ENCODE measurements at regions not wholly inside any gene's neighbourhood (a gene's known extent, or its start where the extent isn't known, plus 50 kb on each side); places are given as distances from the start of the nearest gene placed in this dataset.

DNA sequence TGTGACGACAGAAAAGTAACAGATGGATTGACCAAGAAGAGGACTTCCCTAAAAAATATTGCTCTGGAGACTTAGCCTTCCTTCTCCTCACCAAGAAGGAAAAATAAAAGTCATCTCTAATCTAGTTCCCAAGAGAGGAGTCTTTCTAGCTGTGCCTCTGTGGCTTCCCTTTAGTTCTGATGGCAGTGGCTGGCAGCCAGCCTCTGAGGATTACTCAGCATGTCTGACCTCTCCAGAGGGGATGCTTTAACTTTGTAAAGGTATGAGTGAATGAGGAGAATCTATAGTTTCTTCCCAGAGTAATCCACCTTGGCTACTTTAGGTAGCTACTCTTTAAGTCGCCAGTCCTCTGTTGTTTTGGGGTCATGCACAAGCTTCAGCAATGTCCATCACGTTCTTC is 163.9 kb upstream of the KIT start:
- Histone ChIP-seq H3K9me3 (no peaks in the 10 kb centered on the region), H3K4me1 (no peaks in the 10 kb centered on the region), H3K4me3 (no peak overlapping the region), H3K27me3 (ENCODE audit: insufficient read depth in 3 of 3, low read length in 2 of 3) (no peaks in the 10 kb centered on the region), H3K36me3 (ENCODE audit: insufficient read depth in 1 of 2, low read depth in 1 of 2) (no peaks in the 10 kb centered on the region), H3K27ac (no peak overlapping the region)
- intact Hi-C loops (cut with DNase I) = no loop called here
- ATAC-seq = no peak
- WGBS, 3 donors = 84 to 89% (median 84%) methylated on average over 3 of the region's 3 CpGs
- DNase-seq = no peak
- TF ChIP-seq, protein P1, sequence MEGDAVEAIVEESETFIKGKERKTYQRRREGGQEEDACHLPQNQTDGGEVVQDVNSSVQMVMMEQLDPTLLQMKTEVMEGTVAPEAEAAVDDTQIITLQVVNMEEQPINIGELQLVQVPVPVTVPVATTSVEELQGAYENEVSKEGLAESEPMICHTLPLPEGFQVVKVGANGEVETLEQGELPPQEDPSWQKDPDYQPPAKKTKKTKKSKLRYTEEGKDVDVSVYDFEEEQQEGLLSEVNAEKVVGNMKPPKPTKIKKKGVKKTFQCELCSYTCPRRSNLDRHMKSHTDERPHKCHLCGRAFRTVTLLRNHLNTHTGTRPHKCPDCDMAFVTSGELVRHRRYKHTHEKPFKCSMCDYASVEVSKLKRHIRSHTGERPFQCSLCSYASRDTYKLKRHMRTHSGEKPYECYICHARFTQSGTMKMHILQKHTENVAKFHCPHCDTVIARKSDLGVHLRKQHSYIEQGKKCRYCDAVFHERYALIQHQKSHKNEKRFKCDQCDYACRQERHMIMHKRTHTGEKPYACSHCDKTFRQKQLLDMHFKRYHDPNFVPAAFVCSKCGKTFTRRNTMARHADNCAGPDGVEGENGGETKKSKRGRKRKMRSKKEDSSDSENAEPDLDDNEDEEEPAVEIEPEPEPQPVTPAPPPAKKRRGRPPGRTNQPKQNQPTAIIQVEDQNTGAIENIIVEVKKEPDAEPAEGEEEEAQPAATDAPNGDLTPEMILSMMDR (IDR thresholded peaks at IDR 0.05) = no peak

DNA sequence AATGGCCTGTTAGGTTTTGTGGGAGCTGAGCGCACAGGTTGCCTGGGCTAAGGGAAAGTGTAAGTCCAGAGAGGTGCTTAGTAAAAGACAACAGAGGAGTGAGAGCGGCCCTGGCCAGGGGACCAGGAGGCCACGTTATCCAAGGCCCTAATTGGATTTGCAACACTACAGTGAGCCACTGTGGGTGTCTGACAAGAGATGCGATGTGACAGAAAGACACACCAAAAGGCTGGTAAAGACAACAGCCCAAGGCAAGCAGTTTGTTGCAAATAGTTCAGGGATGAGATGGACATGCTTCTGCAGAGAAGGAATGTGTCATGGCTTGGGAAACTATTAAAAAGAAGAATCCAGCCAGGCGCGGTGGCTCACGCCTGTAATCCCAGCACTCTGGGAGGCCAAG is 162.7 kb upstream of the KIT start:
- TF ChIP-seq, protein P1 (IDR thresholded peaks at IDR 0.05) = no peak
- whole genome bisulfite sequencing, 3 donors = 44 to 65% (median 51%) methylated on average over 7 of the region's 7 CpGs
- H3K4me3 ChIP-seq = no peak overlapping the region
- H3K27ac ChIP-seq = no peak overlapping the region
- ATAC-seq (no peak), DNase-seq (no peak)
- H3K27me3 ChIP-seq (ENCODE audit: insufficient read depth in 3 of 3, low read length in 2 of 3) = no peaks in the 10 kb centered on the region
- no peaks in the 10 kb centered on the region for H3K4me1 ChIP-seq
- H3K36me3 ChIP-seq (ENCODE audit: insufficient read depth in 1 of 2, low read depth in 1 of 2) = no peaks in the 10 kb centered on the region
- intact Hi-C loops (cut with DNase I) = no loop called here
- no peaks in the 10 kb centered on the region for H3K9me3 ChIP-seq

DNA sequence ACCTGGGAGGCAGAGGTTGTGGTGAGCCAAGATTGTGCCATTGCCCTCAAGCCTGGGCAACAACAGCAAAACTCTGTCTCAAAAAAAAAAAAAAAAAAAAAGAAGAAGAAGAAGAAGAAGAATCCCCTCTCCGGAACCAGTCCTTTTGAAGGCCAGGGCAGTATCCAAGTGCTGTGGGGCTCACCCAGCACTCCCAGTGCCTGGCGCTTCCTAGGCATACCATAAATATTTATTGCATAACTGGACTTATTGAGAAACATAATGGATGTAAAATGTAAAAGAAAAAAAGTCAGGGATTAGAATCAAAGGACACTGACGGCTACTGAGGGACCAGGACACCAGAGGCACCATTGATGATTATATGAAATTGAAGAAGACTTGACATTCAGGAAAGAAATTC is 162.1 kb upstream of the KIT start:
- DNase-seq (no peak), ATAC-seq (no peak)
- H3K4me3 ChIP-seq = no peak overlapping the region
- H3K27ac ChIP-seq = no peak overlapping the region
- TF ChIP-seq, protein P1 (IDR thresholded peaks at IDR 0.05) = no peak
- H3K27me3 ChIP-seq (ENCODE audit: insufficient read depth in 3 of 3, low read length in 2 of 3) = no peaks in the 10 kb centered on the region
- intact Hi-C loops (cut with DNase I) = no loop called here
- H3K9me3 ChIP-seq = no peaks in the 10 kb centered on the region
- H3K36me3 ChIP-seq (ENCODE audit: insufficient read depth in 1 of 2, low read depth in 1 of 2) = no peaks in the 10 kb centered on the region
- WGBS, 3 donors = 57 to 78% (median 58%) methylated on average over 3 of the region's 3 CpGs
- no peaks in the 10 kb centered on the region for H3K4me1 ChIP-seq

DNA sequence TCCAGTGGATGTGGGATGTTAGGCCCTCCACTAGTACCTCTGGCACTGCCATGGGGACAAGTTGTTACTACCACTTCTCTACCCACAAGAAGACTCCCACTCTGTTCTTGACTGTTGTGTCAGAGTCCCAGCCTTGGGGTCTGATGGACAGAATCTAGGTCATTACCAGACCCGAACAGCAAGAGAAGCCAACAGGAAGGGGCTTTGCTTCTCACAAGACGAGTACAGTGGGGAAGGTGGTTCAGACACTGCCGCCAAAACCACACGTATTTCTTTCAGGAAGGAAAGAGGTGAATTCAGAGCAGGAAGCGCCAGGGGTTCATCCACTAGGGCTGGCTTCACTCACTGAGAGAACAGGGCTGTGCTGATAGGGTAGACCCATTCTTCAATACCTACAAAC is 161.3 kb upstream of the KIT start:
- no peaks in the 10 kb centered on the region for H3K36me3 ChIP-seq (ENCODE audit: insufficient read depth in 1 of 2, low read depth in 1 of 2)
- TF ChIP-seq, protein P1 (IDR thresholded peaks at IDR 0.05) = no peak
- H3K9me3 ChIP-seq = no peaks in the 10 kb centered on the region
- no peak overlapping the region for H3K27ac ChIP-seq
- no peak overlapping the region for H3K4me3 ChIP-seq
- 51 to 61% (median 60%) methylated on average over 5 of the region's 5 CpGs for WGBS, 3 donors
- no peaks in the 10 kb centered on the region for H3K4me1 ChIP-seq
- H3K27me3 ChIP-seq (ENCODE audit: insufficient read depth in 3 of 3, low read length in 2 of 3) = no peaks in the 10 kb centered on the region
- ATAC-seq = no peak
- DNase-seq = no peak
- intact Hi-C loops (cut with DNase I) = no loop called here

DNA sequence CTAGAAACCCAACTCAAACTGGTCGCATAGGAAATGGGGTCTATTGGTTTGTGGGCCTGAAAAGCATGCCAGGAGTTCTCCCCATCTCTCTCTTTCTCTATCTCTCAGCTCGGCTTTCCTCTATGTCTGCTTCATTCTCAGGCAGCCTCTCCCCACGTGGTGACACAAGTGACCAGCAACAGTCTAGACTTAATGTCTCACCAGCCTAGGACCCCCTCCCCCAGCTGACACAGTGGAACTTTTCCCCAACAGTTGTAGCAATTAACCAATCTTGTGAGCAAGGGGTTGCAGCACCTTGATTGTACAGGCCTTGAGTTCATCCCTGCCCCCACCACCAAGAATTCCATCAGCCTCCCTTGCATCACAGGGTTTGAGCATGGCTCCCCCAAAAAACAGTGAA is 159.8 kb upstream of the KIT start:
- TF ChIP-seq, protein P1 (IDR thresholded peaks at IDR 0.05) = no peak
- no peaks in the 10 kb centered on the region for H3K9me3 ChIP-seq
- intact Hi-C loops (cut with DNase I) = no loop called here
- WGBS, 3 donors = 63 to 76% (median 73%) methylated on average over 3 of the region's 3 CpGs
- H3K27ac ChIP-seq = no peak overlapping the region
- no peak overlapping the region for H3K4me3 ChIP-seq
- no peak for DNase-seq
- H3K4me1 ChIP-seq = no peaks in the 10 kb centered on the region
- H3K36me3 ChIP-seq (ENCODE audit: insufficient read depth in 1 of 2, low read depth in 1 of 2) = no peaks in the 10 kb centered on the region
- no peaks in the 10 kb centered on the region for H3K27me3 ChIP-seq (ENCODE audit: insufficient read depth in 3 of 3, low read length in 2 of 3)
- ATAC-seq = no peak

All from psoas muscle (tissue), 7 donors.